ENCODE measurements at regions not wholly inside any gene's neighbourhood (a gene's known extent, or its start where the extent isn't known, plus 50 kb on each side); places are given as distances from the start of the nearest gene placed in this dataset.

DNA sequence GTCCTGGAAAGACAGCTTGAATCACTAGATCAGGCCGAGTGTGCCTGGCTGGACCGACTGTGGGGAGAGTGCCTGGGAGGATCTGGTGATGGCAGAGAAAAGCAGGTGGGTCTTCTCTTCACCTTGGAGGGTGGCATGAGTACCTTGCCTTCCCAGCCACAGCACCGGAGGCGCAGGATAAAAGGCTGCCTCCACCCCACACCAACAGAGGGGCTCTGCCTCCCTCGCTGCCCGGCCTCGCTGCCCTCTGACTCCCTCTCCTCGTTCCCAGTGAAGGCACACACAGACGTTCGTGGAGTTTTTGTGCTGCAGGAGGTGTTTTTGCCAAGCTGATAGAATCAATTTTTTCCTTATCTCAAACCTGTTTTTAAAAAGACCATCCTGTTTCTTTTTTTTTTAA is 71.4 kb upstream of the HAAO start:
- no peaks in the 10 kb centered on the region for H3K36me3 ChIP-seq (ENCODE audit: control insufficient read depth in 2 of 2, insufficient read depth in 2 of 2, low read length in 2 of 2)
- no peaks in the 10 kb centered on the region for H3K27me3 ChIP-seq (ENCODE audit: control insufficient read depth in 2 of 2, insufficient read depth in 2 of 2, low read length in 2 of 2)
- H3K4me3 ChIP-seq (ENCODE audit: low read length in 2 of 2), result no peak overlapping the region
- peaks cover 0 to 4% of the 10 kb centered on the region in 2 donors for H3K9me3 ChIP-seq (ENCODE audit: control insufficient read depth in 2 of 2, low read length in 2 of 2)
- no peak overlapping the region for H3K27ac ChIP-seq (ENCODE audit: low read depth in 2 of 2, low read length in 2 of 2)
- H3K4me1 ChIP-seq (ENCODE audit: control insufficient read depth in 2 of 2, insufficient read depth in 2 of 2, low read length in 2 of 2), result peaks cover 0 to 3% of the 10 kb centered on the region in 2 donors
- no peak overlapping the region for H3K9ac ChIP-seq (ENCODE audit: low read depth in 1 of 2, low read length in 2 of 2)

DNA sequence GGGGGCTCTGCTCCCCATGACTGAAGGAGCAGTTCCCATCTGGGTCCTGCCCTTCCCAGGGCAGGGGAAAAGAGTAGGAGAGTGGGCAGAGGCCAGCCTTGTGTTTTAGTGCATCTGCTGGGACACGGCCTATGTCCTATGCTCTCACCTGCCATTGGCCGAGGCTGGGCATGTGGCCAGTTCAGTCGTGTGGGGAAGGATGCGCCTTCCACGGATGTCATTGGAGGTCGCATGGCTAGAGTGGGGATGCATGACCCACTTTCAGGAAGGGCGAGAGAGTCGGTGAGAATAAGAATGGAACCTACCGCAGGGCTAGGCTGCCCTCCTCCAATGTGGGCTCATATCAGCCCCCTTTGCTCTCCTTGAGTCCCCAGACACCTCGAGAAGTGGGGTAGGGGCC is 70.9 kb upstream of the HAAO start:
- Histone ChIP-seq H3K9ac (ENCODE audit: low read depth in 1 of 2, low read length in 2 of 2) (no peak overlapping the region), H3K36me3 (ENCODE audit: control insufficient read depth in 2 of 2, insufficient read depth in 2 of 2, low read length in 2 of 2) (no peaks in the 10 kb centered on the region), H3K27ac (ENCODE audit: low read depth in 2 of 2, low read length in 2 of 2) (no peak overlapping the region), H3K27me3 (ENCODE audit: control insufficient read depth in 2 of 2, insufficient read depth in 2 of 2, low read length in 2 of 2) (no peaks in the 10 kb centered on the region), H3K4me3 (ENCODE audit: low read length in 2 of 2) (no peak overlapping the region), H3K9me3 (ENCODE audit: control insufficient read depth in 2 of 2, low read length in 2 of 2) (peaks cover 0 to under 1% of the 10 kb centered on the region in 2 donors), H3K4me1 (ENCODE audit: control insufficient read depth in 2 of 2, insufficient read depth in 2 of 2, low read length in 2 of 2) (peaks cover 0 to 3% of the 10 kb centered on the region in 2 donors)

DNA sequence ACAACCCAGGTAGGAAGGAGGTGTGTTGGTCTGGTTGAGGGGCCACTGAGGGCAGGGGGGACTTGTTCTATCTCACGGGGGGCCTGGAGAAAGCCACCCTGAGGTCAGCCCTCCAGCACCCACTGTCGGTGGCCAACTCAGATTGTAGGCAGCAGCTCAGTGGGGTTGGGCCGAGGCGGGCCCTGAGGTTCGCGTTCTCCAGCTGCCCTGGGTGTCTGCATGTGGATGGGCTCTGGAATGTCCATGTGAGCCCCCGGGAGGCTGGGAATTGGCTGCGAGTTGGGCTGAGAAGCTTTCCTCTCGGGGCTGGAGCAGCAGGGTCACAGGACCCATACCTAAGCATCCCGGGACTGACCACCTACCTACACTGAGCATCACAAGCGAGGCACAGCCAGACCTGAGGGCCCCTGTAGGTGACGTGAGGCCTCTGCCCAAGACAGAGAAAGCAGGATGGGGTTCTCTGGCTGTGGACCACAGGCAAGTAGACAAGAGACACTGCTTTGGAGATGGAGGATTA is 70.3 kb upstream of the HAAO start:
- H3K9ac ChIP-seq (ENCODE audit: low read depth in 1 of 2, low read length in 2 of 2), result no peak overlapping the region
- H3K9me3 ChIP-seq (ENCODE audit: control insufficient read depth in 2 of 2, low read length in 2 of 2), result no peaks in the 10 kb centered on the region
- H3K4me1 ChIP-seq (ENCODE audit: control insufficient read depth in 2 of 2, insufficient read depth in 2 of 2, low read length in 2 of 2), result peaks cover 0 to 3% of the 10 kb centered on the region in 2 donors
- no peaks in the 10 kb centered on the region for H3K36me3 ChIP-seq (ENCODE audit: control insufficient read depth in 2 of 2, insufficient read depth in 2 of 2, low read length in 2 of 2)
- no peak overlapping the region for H3K4me3 ChIP-seq (ENCODE audit: low read length in 2 of 2)
- no peaks in the 10 kb centered on the region for H3K27me3 ChIP-seq (ENCODE audit: control insufficient read depth in 2 of 2, insufficient read depth in 2 of 2, low read length in 2 of 2)
- H3K27ac ChIP-seq (ENCODE audit: low read depth in 2 of 2, low read length in 2 of 2), result no peak overlapping the region

DNA sequence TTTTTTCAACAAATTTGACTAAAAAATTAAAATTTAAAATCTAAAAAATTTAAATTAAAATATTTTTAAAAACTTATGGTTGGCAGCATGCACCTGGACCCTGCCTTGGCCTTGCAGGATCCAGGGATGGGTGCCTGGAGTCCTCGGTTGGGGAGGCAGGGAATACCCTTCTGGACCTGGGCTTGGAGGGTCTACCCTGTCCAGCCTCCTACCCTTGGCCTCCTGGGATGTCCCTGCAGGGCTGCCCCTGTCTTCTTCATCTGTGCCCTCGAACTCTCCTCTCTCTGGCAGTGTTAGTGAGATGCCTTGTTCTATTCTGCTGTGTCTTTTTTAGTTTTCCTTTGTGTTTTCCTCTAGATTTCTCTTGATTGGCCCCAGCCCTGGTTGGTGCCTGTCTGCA is 68.9 kb upstream of the HAAO start:
- no peaks in the 10 kb centered on the region for H3K27me3 ChIP-seq (ENCODE audit: control insufficient read depth in 2 of 2, insufficient read depth in 2 of 2, low read length in 2 of 2)
- no peaks in the 10 kb centered on the region for H3K4me1 ChIP-seq (ENCODE audit: control insufficient read depth in 2 of 2, insufficient read depth in 2 of 2, low read length in 2 of 2)

DNA sequence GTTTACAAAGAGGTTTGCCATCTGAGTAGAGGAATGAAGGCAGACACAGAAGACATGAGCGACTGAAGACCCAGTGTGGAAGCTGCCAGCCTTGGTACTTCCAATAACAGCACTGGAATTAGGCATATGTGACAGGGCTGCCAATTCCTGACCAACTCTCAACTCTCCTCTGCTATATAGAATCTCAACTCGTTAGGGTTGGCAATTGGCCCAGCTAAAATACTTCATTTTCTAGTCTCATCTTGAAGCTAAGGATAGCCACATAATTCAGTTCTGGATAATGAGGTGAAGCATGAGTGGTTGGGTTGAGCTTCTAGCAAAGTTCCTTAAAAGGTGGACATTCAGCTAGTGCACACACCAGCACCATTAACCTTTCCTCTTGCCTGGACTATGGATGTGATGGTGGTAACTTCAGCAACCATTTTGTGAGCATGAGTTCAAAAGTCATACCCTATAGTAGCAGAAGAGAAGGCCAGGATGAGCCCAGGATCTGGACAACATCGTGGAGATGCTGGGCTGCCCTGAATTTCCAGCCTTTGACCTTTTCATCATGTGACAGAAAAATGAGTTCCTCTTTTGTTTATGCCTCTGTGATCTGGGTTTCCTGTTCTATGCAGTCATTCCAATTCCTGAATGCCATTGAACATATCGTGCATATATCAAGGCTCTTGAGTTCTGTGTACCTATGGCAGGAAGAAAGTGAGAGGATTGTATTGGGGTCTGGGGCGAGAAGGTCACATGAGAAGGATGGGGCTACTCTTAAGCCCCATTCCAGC is 68.1 kb upstream of the HAAO start:
- Histone ChIP-seq H3K36me3 (ENCODE audit: control insufficient read depth in 2 of 2, insufficient read depth in 2 of 2, low read length in 2 of 2) (no peaks in the 10 kb centered on the region), H3K4me1 (ENCODE audit: control insufficient read depth in 2 of 2, insufficient read depth in 2 of 2, low read length in 2 of 2) (no peaks in the 10 kb centered on the region), H3K9ac (ENCODE audit: low read depth in 1 of 2, low read length in 2 of 2) (no peak overlapping the region), H3K4me3 (ENCODE audit: low read length in 2 of 2) (no peak overlapping the region), H3K27ac (ENCODE audit: low read depth in 2 of 2, low read length in 2 of 2) (no peak overlapping the region), H3K9me3 (ENCODE audit: control insufficient read depth in 2 of 2, low read length in 2 of 2) (no peaks in the 10 kb centered on the region), H3K27me3 (ENCODE audit: control insufficient read depth in 2 of 2, insufficient read depth in 2 of 2, low read length in 2 of 2) (no peaks in the 10 kb centered on the region)

More for the DNA sequence above, 68.9 kb upstream of the HAAO start:
- no peak overlapping the region for H3K4me3 ChIP-seq (ENCODE audit: low read length in 2 of 2)
- H3K36me3 ChIP-seq (ENCODE audit: control insufficient read depth in 2 of 2, insufficient read depth in 2 of 2, low read length in 2 of 2), result no peaks in the 10 kb centered on the region
- no peak overlapping the region for H3K9ac ChIP-seq (ENCODE audit: low read depth in 1 of 2, low read length in 2 of 2)
- no peaks in the 10 kb centered on the region for H3K9me3 ChIP-seq (ENCODE audit: control insufficient read depth in 2 of 2, low read length in 2 of 2)
- no peak overlapping the region for H3K27ac ChIP-seq (ENCODE audit: low read depth in 2 of 2, low read length in 2 of 2)

DNA sequence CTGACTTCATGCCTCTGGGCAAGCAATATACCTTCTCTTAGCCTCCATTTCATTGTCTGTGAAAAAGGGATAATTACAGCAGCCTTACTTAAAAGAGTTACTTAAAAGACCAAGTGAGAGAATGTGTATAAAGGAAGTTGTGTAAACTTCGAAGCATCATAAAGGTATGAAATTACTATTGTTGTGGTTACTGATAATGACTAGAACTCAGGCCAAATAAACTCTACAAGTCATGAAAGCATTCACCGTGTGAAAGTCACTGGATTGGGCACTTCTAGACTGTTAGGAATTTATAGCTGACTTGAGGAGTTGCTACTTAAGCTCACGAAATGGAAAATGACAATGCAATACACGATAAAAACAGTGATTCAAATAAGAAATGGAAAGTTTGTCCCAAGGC is 67.4 kb upstream of the HAAO start:
- Histone ChIP-seq H3K9ac (ENCODE audit: low read depth in 1 of 2, low read length in 2 of 2) (no peak overlapping the region), H3K4me1 (ENCODE audit: control insufficient read depth in 2 of 2, insufficient read depth in 2 of 2, low read length in 2 of 2) (no peaks in the 10 kb centered on the region), H3K36me3 (ENCODE audit: control insufficient read depth in 2 of 2, insufficient read depth in 2 of 2, low read length in 2 of 2) (no peaks in the 10 kb centered on the region)

DNA sequence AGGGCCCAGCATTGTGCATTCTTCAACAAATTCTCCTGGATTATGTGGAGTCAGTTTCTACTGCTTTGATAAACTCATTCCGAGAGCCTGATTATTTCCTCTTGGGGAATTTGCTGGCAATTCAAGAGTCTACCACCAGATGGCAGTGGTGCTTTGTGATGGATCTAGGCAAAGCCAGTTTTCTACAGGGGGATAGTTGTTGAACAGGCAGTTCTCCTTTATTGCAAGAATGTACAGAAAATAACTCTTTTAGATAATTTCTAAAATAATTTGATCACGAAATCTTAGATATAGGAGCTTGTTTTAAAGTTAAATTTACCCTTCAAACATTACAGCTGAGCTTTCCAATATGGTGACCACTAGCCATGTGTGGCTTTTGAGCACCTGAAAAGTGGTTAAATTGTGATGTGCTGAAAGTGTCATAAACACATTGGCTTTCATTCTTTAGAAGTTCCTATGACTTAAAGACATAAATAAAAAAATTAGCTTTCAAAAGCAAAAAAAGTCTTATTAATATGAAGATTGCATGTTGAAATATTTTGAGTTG is 66.7 kb upstream of the HAAO start:
- H3K27ac ChIP-seq (ENCODE audit: low read depth in 2 of 2, low read length in 2 of 2), result no peak overlapping the region
- peaks cover 0 to 4% of the 10 kb centered on the region in 2 donors for H3K4me1 ChIP-seq (ENCODE audit: control insufficient read depth in 2 of 2, insufficient read depth in 2 of 2, low read length in 2 of 2)
- no peak overlapping the region for H3K4me3 ChIP-seq (ENCODE audit: low read length in 2 of 2)
- no peaks in the 10 kb centered on the region for H3K27me3 ChIP-seq (ENCODE audit: control insufficient read depth in 2 of 2, insufficient read depth in 2 of 2, low read length in 2 of 2)
- no peaks in the 10 kb centered on the region for H3K36me3 ChIP-seq (ENCODE audit: control insufficient read depth in 2 of 2, insufficient read depth in 2 of 2, low read length in 2 of 2)
- H3K9ac ChIP-seq (ENCODE audit: low read depth in 1 of 2, low read length in 2 of 2), result no peak overlapping the region
- no peaks in the 10 kb centered on the region for H3K9me3 ChIP-seq (ENCODE audit: control insufficient read depth in 2 of 2, low read length in 2 of 2)

More for the DNA sequence above, 67.4 kb upstream of the HAAO start:
- H3K4me3 ChIP-seq (ENCODE audit: low read length in 2 of 2), result no peak overlapping the region
- no peaks in the 10 kb centered on the region for H3K9me3 ChIP-seq (ENCODE audit: control insufficient read depth in 2 of 2, low read length in 2 of 2)
- no peaks in the 10 kb centered on the region for H3K27me3 ChIP-seq (ENCODE audit: control insufficient read depth in 2 of 2, insufficient read depth in 2 of 2, low read length in 2 of 2)
- no peak overlapping the region for H3K27ac ChIP-seq (ENCODE audit: low read depth in 2 of 2, low read length in 2 of 2)

DNA sequence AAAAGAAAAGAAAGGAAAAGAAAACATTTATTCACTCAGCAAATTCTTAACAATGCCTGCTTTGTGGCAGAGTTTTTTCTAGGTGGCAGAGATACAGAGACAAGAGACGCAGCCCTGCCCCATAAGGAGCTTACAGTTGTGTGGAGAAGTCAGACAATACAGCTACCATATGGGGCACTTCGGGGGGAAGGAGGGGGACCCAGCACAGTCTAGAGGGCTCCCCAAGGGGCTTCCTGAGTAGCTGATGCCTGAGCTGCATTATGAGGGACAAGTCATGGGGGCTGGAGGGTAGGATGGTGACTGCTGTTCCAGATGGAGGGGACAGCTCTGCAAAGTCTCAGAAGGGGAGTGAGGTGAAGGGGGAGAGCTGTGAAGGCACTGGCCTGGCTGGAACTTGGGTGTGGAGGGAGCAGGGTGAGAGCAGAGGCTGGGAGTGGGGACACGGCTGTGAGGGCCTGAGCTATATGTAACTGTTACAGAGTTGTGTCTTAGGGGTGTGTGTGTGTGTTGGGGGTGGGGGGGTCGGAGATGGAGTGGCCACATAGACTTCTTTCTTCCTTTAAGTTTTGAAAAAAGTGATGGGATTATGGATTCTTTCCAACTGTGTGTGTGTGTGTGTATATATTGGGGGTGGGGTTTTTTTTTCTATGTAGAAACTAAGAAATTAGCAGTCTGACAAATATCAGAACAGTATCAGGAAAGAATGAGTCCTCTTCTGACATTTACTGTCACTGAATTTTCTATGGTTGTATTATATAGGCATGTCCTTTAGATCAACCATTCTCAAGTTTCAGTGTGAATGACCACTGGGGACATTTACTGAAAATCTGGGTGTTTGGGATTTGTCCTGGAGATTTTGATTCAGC is 66.0 kb upstream of the HAAO start:
- Histone ChIP-seq H3K27me3 (ENCODE audit: control insufficient read depth in 2 of 2, insufficient read depth in 2 of 2, low read length in 2 of 2) (no peaks in the 10 kb centered on the region), H3K9ac (ENCODE audit: low read depth in 1 of 2, low read length in 2 of 2) (no peak overlapping the region), H3K9me3 (ENCODE audit: control insufficient read depth in 2 of 2, low read length in 2 of 2) (no peaks in the 10 kb centered on the region), H3K4me1 (ENCODE audit: control insufficient read depth in 2 of 2, insufficient read depth in 2 of 2, low read length in 2 of 2) (peaks cover 0 to 8% of the 10 kb centered on the region in 2 donors), H3K27ac (ENCODE audit: low read depth in 2 of 2, low read length in 2 of 2) (no peak overlapping the region), H3K4me3 (ENCODE audit: low read length in 2 of 2) (no peak overlapping the region), H3K36me3 (ENCODE audit: control insufficient read depth in 2 of 2, insufficient read depth in 2 of 2, low read length in 2 of 2) (no peaks in the 10 kb centered on the region)

DNA sequence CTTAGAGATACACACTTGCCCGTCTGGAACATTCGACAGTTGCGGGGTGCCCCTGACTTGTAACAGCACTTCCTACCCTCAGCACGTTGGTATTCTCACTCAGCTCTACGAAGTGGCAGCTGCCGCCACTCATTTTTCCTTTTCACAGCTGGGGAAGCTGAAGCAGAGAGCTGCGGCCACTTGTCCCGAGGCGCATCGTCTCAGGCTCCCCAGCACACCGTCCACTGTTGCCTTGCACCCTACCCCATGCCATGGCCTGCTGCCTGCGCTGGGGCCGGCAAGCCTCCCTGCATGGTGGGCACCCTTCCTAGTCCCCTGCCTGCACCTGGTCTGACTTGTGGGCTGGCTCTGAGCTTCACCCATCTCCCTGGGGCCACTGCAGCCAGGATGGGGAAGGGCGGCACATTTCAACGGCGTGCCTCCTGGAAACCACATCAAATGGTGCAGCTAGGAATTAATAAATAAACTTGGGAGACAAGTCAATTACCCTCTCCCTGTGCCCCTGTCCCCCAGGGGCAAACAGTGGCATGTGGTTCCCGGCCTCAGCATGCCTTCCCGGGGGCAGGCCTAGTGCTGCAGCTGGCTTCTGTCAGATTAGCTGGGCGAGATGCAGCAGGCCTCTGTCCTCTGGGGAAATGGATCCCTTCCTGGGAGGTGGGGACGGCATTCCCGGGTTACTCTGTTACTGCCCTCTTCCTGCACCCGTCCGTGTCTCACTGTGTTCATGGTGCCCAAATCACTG is 64.7 kb upstream of the HAAO start:
- Histone ChIP-seq H3K36me3 (ENCODE audit: control insufficient read depth in 2 of 2, insufficient read depth in 2 of 2, low read length in 2 of 2) (no peaks in the 10 kb centered on the region), H3K27me3 (ENCODE audit: control insufficient read depth in 2 of 2, insufficient read depth in 2 of 2, low read length in 2 of 2) (no peaks in the 10 kb centered on the region), H3K9me3 (ENCODE audit: control insufficient read depth in 2 of 2, low read length in 2 of 2) (no peaks in the 10 kb centered on the region), H3K27ac (ENCODE audit: low read depth in 2 of 2, low read length in 2 of 2) (no peak overlapping the region), H3K4me1 (ENCODE audit: control insufficient read depth in 2 of 2, insufficient read depth in 2 of 2, low read length in 2 of 2) (peaks cover 0 to 8% of the 10 kb centered on the region in 2 donors), H3K9ac (ENCODE audit: low read depth in 1 of 2, low read length in 2 of 2) (no peak overlapping the region), H3K4me3 (ENCODE audit: low read length in 2 of 2) (no peak overlapping the region)

Data from mucosa of rectum (tissue), 2 donors.